ENCODE measurements at regions not wholly inside any gene's neighbourhood (a gene's known extent, or its start where the extent isn't known, plus 50 kb on each side); places are given as distances from the start of the nearest gene placed in this dataset.

DNA sequence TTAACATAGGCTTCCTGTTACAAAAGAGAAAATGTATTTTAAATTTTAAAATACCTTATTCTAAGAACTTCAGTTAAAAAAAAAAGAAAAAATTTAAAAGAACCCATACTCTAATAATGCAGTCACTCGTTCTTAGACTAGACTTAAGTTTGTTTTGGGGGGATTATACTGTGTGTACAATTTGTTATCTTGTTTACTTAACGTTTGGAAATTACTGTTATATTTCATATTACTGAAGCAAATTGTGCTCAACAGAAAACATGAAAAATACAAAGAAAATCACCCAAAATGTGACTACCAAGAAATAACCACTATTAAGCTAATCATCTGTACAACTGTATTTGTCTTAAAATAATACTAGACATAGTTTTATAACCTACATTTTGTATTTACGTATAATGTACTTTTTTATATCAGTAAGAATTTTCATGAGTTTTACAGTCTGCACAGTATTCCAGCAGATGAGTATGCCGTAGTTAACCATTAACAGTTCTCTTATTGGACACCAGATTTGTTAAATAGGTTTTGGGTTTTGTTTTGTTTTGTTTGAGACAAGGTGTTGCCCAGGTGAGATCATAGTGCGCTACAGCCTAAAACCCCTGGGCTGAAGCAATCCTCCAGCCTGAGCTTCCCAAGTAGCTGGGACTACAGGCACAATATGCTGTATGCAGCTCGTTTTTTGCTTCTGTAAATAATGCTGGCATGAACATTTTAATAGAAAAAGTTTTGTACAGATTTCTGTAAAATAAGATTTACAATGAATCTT, 88.8 kb upstream of the CHD2 start:
- peak overlapping the region; percentile 96 for H3K27ac ChIP-seq (ENCODE audit: low read length)
- peak overlapping the region; percentile 49 for H2AFZ ChIP-seq (ENCODE audit: low read depth, low read length)

GRCh38 chr15:92812271-92812670, 87.9 kb upstream of the CHD2 start:
- no peak overlapping the region for H3K4me2 ChIP-seq (ENCODE audit: low read length)
- H3K79me2 ChIP-seq (ENCODE audit: low read length) = peaks cover 9% of the 10 kb centered on the region
- H3K4me1 ChIP-seq (ENCODE audit: low read length) = peaks cover 30% of the 10 kb centered on the region
- no peak overlapping the region for H3K4me3 ChIP-seq (ENCODE audit: low read length)
- no peak overlapping the region for H3K27ac ChIP-seq (ENCODE audit: low read length)
- no peaks in the 10 kb centered on the region for H4K20me1 ChIP-seq (ENCODE audit: insufficient read depth, low read length)
- H3K9me3 ChIP-seq (ENCODE audit: insufficient read depth, low read length) = no peaks in the 10 kb centered on the region
- no peaks in the 10 kb centered on the region for H3K36me3 ChIP-seq (replicated peaks; ENCODE audit: low read depth, low read length)
- no peak overlapping the region for H2AFZ ChIP-seq (ENCODE audit: low read depth, low read length)
- H3K27me3 ChIP-seq (ENCODE audit: low read depth, low read length) = no peaks in the 10 kb centered on the region
- TF ChIP-seq EZH2phosphoT487 (IDR thresholded peaks at IDR 0.05; ENCODE audit: low read depth) = no peak
- TF ChIP-seq, protein P1, sequence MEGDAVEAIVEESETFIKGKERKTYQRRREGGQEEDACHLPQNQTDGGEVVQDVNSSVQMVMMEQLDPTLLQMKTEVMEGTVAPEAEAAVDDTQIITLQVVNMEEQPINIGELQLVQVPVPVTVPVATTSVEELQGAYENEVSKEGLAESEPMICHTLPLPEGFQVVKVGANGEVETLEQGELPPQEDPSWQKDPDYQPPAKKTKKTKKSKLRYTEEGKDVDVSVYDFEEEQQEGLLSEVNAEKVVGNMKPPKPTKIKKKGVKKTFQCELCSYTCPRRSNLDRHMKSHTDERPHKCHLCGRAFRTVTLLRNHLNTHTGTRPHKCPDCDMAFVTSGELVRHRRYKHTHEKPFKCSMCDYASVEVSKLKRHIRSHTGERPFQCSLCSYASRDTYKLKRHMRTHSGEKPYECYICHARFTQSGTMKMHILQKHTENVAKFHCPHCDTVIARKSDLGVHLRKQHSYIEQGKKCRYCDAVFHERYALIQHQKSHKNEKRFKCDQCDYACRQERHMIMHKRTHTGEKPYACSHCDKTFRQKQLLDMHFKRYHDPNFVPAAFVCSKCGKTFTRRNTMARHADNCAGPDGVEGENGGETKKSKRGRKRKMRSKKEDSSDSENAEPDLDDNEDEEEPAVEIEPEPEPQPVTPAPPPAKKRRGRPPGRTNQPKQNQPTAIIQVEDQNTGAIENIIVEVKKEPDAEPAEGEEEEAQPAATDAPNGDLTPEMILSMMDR (IDR thresholded peaks at IDR 0.05; ENCODE audit: low read depth, low read length) = no peak
- no peak overlapping the region for H3K9ac ChIP-seq (ENCODE audit: low read length)

More for the DNA sequence above, 88.8 kb upstream of the CHD2 start:
- H3K27me3 ChIP-seq (ENCODE audit: low read depth, low read length) = no peaks in the 10 kb centered on the region
- no peaks in the 10 kb centered on the region for H4K20me1 ChIP-seq (ENCODE audit: insufficient read depth, low read length)
- H3K4me3 ChIP-seq (ENCODE audit: low read length) = peak overlapping the region; percentile 79
- peaks cover 29% of the 10 kb centered on the region for H3K4me1 ChIP-seq (ENCODE audit: low read length)
- H3K79me2 ChIP-seq (ENCODE audit: low read length) = peaks cover 9% of the 10 kb centered on the region
- no peaks in the 10 kb centered on the region for H3K36me3 ChIP-seq (replicated peaks; ENCODE audit: low read depth, low read length)
- H3K9me3 ChIP-seq (ENCODE audit: insufficient read depth, low read length) = no peaks in the 10 kb centered on the region
- H3K4me2 ChIP-seq (ENCODE audit: low read length) = peak overlapping the region; percentile 84
- TF ChIP-seq EZH2phosphoT487 (IDR thresholded peaks at IDR 0.05; ENCODE audit: low read depth) = no peak
- TF ChIP-seq, protein P1 (IDR thresholded peaks at IDR 0.05; ENCODE audit: low read depth, low read length) = no peak
- peak overlapping the region; percentile 96 for H3K9ac ChIP-seq (ENCODE audit: low read length)

DNA sequence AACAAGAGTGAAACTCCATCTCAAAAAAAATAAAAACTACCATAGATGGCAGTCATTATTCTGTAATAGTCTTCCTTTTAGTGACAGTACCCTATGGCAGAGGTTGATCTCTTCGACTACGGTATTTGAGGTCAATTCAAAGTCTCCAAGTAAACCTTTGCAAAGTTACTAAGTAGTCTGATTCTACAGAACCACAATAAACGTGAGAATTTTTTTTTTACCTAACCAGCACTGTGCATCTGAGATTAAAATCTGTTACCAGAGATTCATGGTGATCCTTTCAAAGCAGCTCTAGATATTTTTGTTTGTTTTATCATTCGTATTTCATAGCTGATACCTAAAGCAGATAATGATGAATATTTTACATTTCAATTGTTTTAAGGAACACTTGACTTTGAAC, 86.6 kb upstream of the CHD2 start:
- Histone ChIP-seq H3K4me3 (ENCODE audit: low read length) (no peak overlapping the region), H3K79me2 (ENCODE audit: low read length) (no peaks in the 10 kb centered on the region), H4K20me1 (ENCODE audit: insufficient read depth, low read length) (no peaks in the 10 kb centered on the region), H3K9me3 (ENCODE audit: insufficient read depth, low read length) (no peaks in the 10 kb centered on the region), H3K4me2 (ENCODE audit: low read length) (no peak overlapping the region), H3K27ac (ENCODE audit: low read length) (no peak overlapping the region), H3K4me1 (ENCODE audit: low read length) (peaks cover 36% of the 10 kb centered on the region), H3K9ac (ENCODE audit: low read length) (no peak overlapping the region), H3K36me3 (replicated peaks; ENCODE audit: low read depth, low read length) (no peaks in the 10 kb centered on the region), H2AFZ (ENCODE audit: low read depth, low read length) (no peak overlapping the region), H3K27me3 (ENCODE audit: low read depth, low read length) (no peaks in the 10 kb centered on the region)
- TF ChIP-seq EZH2phosphoT487 (IDR thresholded peaks at IDR 0.05; ENCODE audit: low read depth) = no peak
- TF ChIP-seq, protein P1 (IDR thresholded peaks at IDR 0.05; ENCODE audit: low read depth, low read length) = no peak

GRCh38 chr15:92817339-92817886, 82.7 kb upstream of the CHD2 start:
- Histone ChIP-seq H3K36me3 (replicated peaks; ENCODE audit: low read depth, low read length) (no peaks in the 10 kb centered on the region), H3K27ac (ENCODE audit: low read length) (peak overlapping the region; percentile 74), H3K4me1 (ENCODE audit: low read length) (peaks cover 41% of the 10 kb centered on the region), H3K79me2 (ENCODE audit: low read length) (no peaks in the 10 kb centered on the region), H3K4me2 (ENCODE audit: low read length) (peak overlapping the region; percentile 96), H3K4me3 (ENCODE audit: low read length) (peak overlapping the region; percentile 50), H4K20me1 (ENCODE audit: insufficient read depth, low read length) (no peaks in the 10 kb centered on the region), H2AFZ (ENCODE audit: low read depth, low read length) (peak overlapping the region; percentile 44; the same call in 1 of the 2 replicates), H3K9ac (ENCODE audit: low read length) (peak overlapping the region; percentile 87; the same call in 1 of the 2 replicates), H3K27me3 (ENCODE audit: low read depth, low read length) (no peaks in the 10 kb centered on the region), H3K9me3 (ENCODE audit: insufficient read depth, low read length) (no peaks in the 10 kb centered on the region)
- TF ChIP-seq EZH2phosphoT487 (IDR thresholded peaks at IDR 0.05; ENCODE audit: low read depth) = no peak
- TF ChIP-seq, protein P1 (IDR thresholded peaks at IDR 0.05; ENCODE audit: low read depth, low read length) = no peak

Measured in OCI-LY3 (cell line).